NCI-H2196 (cell line): ENCODE measurements at regions not wholly inside any gene's neighbourhood (a gene's known extent, or its start where the extent isn't known, plus 50 kb on each side); places are given as distances from the start of the nearest gene placed in this dataset.
A peak's percentile ranks its signal among the peaks of the same experiment; 100 is the strongest.
"Not testable (repeated sequence)": the region's sequence is repeated elsewhere in the genome, so short reads cannot be mapped to it uniquely, and the experiment has no call there.

Source experiments
- DNase-seq: peaks from one replicate; lab custom pipeline; 2025; ENCODE audit not compliant: unreplicated experiment; lab: John Stamatoyannopoulos, UW

DNA sequence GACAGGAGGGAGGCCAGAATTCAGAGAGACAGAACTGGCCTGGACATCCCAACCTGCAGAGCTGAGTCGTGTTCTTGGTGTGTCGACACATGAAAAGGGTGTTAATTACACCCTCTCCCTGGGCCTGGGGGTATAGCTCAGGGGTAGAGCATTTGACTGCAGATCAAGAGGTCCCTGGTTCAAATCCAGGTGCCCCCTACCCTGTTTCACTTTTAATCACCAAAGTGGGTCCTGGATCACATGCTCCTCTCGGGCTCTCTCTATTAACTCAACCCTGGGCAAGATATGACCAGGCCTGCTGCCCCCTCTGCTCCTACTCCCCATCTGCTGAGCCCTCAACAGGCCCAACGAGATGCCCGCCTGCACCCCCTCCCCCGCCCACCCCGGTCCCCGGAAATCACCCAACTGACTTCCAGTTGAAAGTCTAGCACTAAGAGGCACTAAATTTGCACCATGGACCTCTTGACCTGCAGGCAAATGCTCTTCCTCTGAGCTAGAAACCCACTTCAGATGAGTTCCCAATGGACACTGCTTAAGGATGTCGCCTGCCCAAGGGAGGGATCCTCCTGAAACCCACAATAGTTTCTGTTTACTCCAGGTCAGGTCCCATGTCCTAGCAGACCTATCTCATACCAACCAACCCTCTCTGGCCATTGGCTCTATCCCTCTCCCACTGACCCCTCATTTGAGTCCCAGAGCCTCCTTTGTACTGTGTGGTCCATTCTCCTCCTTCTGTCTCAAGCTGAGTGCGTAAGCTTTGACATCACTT, 137.6 kb downstream of the ZNF467 start:
- no peak for DNase-seq

- no peak for DNase-seq
These were observed 136.7 kb upstream of the ZNF746 start for GRCh38 chr7:149633976-149634945.

DNA sequence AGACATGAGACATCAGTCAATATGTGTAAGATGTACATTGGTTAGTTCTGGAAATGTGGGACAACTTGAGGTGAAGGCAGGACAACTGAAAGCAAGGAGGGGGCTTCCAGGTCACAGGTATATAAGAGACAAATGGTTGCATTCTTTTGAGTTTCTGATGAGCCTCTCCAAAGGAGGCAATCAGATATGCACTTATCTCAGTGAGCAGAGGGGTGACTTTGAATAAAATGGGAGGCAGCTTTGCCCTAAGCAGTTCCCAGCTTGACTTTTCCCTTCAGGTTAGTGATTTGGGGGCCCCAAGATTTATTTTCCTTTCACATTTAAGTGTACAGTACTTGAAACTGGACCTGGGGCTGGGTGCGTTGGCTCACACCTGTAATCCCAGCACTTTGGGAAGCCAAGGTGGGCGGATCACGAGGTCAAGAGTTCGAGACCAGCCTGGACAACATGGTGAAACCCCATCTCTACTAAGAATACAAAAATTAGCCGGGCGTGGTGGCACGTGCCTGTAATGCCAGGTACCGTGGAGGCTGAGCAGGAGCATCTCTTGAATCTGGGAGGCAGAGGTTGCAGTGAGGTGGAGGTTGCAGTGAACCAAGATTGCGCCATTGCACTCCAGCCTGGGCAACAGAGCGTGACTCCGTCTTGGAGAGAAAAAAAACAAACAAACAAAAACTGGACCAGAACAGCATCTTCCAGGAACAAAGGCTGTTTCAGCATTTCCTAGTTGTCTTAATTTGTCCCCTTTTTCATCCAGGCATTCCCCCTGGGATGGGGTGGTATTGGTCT, 130.9 kb upstream of the ZNF746 start:
- DNase-seq = not testable (repeated sequence)

- no peak for DNase-seq
These were observed 130.3 kb upstream of the ZNF746 start for GRCh38 chr7:149627911-149628310.

DNA sequence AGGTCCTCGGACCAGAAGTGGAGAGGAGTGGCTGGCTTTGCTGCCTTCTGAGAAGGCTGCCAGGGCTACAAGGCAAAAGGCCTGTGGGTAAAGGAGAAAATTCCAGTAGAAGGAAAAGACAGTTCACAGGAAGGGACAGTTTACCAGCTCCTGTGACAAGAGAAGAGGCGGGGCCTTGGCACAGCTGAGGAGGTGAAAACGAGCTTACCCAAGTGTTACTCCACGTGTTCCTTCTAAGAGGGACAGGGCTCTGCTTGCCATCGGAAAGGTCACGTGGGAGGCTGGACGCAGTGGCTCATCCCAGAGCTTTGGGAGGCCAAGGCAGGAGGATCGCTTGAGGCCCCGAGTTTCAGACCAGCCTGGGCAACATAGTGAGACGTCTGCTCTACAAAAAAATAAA, 129.4 kb upstream of the ZNF746 start:
- DNase-seq = no peak

- DNase-seq = no peak
These were observed 128.4 kb upstream of the ZNF746 start for GRCh38 chr7:149625947-149626392.

GRCh38 chr7:149625340-149625946, 127.8 kb upstream of the ZNF746 start:
- DNase-seq = peak; percentile 14

DNA sequence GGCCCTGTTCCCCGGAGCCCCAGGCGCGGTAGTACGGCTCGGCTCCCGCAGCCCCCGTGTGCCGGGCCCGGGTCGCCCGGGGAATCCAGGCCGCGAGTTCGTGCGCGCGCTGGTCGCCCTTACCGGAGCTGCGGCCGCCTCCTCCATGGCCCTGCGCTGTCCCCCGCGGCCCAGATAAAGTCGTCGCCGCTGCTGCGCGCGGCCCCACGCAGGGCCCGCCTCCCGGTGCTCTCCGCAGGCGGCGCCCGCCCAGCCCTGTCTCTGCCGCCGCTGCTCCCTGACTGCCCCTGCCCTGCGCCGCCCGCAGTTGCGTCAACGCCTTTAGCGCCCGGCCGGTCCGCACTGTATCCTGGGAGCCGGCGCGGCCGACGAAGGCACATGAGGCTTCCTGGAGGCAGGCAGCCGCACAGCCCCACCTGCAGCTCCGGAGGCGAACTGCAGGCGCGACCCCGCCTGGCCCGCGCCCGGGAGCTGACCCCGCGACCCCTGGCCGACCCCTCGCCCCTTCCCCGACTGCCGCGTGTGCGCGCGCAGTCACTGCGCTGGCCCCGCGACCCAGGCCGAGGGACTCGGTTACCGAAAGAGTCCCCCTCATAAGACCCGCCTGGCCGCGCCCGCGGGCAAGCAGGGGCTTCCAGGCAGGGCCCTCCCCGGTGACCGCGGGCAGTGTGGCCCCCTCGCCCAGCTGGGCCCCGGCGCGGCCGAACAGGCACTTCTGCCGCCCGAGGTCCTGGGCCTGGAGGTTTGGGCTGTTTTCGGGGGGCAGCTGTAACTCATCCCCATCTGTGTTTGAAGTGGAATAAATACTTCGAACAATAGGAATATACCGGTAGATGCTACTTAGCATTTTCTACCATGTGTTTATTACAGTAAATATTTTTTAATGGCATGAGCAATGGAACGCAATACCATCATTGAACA, 127.1 kb upstream of the ZNF746 start:
- peak; percentile 93 for DNase-seq

GRCh38 chr7:149624006-149624405, 126.4 kb upstream of the ZNF746 start:
- DNase-seq = no peak

- not testable (repeated sequence) for DNase-seq
These were observed 125.8 kb upstream of the ZNF746 start for GRCh38 chr7:149623262-149623997.

GRCh38 chr7:149622444-149623210, 125.0 kb upstream of the ZNF746 start:
- no peak for DNase-seq

DNA sequence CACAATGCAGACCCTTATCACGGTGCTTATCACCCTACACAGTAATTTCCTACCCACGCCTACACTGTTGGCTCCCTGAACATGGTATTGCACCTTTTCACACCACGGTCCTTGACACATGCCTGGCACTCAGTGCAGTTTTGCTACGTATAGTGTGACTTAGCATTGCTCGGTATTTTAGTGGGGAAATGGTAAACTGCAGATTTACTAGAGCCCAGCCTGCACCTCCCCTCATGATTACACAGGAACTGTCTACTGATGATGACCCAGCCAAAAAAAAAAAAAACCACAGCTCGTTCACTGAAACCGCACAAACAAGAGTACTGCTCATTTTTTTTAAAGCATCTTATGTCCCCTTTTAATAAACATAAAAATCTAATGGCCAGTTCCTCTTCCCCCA, 124.2 kb upstream of the ZNF746 start:
- no peak for DNase-seq

GRCh38 chr7:149620961-149621360, 123.4 kb upstream of the ZNF746 start:
- DNase-seq = no peak

- DNase-seq = peak; percentile 59
These were observed 119.3 kb upstream of the ZNF746 start for GRCh38 chr7:149616898-149617297.

- DNase-seq = no peak
These were observed 118.2 kb upstream of the ZNF746 start for GRCh38 chr7:149615690-149616270.

- no peak for DNase-seq
These were observed 112.9 kb upstream of the ZNF746 start for GRCh38 chr7:149610441-149611011.

DNA sequence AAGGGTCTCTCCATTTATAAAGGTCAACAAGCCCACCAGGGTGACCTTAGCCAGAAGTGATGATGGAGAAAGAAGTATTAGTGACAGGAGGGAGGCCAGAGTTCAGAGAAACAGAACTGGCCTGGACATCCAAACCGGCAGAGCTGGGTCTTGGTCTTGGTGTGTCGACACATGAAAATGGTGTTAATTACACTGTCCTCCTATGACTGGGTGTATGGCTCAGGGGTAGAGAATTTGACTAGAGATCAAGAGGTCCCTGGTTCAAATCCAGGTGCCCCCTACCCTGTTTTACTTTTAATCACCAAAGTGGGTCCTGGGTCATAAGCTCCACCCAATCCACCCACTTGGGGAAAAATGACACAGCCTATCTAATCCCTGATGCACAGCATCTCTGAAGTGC, 110.6 kb upstream of the ZNF746 start:
- DNase-seq = no peak
